T-helper 2 cell treated with Interferon-gamma antibody and Interleukin-4, amounts not matched to agents 100 ng/mL and 5 ng/mL, for 36 hours (primary cell): ENCODE measurements at regions not wholly inside any gene's neighbourhood (a gene's known extent, or its start where the extent isn't known, plus 50 kb on each side); places are given as distances from the start of the nearest gene placed in this dataset.
"Not testable (repeated sequence)": the region's sequence is repeated elsewhere in the genome, so short reads cannot be mapped to it uniquely, and the experiment has no call there.

Source experiments
- intact Hi-C: fragments of 100-400 bp; cut with micrococcal nuclease; formaldehyde crosslinking; loops from one replicate; pipeline ENCODE4 v1.15.1; 2023

DNA sequence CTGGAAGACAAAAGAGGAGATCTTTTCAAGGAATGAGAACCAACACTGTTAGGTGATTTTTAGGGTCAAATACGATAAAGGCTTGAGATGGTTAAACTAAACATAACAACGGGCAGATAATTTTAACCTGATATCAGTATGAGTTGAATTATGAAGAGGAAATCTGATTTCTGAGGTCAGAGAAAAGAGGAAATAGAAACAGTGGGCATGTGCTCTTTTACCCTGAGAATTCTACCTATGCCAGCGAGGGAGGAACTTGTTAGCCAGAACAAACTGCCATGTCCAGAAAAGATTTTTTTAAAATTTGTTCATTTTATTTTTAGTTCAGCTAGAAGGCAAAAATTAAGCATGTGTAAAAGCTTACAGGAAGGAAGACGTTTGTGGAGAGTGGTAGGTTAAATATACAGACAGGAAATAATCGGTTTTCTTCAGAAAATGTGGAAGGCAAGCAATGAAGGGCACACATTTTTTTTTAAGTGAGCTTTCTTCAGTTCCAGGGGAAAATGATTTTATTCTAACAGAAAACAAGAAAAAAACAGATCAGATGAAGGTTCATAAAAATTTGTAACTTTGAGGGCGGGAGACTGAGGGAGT, 1745.3 kb downstream of the MRPL39 start:
- intact Hi-C loops = no loop called here

DNA sequence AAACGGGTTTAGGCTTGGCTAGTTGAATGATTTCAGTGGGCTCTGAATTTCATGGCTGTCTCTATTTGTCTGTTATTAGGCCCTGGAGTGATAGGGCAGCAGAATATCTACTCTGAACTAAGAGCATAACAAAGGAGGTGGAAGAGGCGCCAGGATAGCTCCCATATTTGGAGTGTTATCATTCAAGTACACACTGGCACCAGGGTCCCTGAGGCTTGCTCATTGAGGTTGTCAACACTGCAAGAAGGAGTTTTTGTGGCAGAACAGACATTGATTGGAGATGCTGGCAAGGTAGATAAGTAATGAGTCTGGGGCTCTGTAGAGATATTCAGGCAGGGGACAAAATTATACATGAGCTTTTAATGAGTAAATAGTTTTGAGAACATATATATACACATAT, 1748.4 kb downstream of the MRPL39 start:
- intact Hi-C loops = loop anchor here (10.0 kb wide), 1 partner anchor 656 kb away; no protein-coding TSS in a partner anchor

DNA sequence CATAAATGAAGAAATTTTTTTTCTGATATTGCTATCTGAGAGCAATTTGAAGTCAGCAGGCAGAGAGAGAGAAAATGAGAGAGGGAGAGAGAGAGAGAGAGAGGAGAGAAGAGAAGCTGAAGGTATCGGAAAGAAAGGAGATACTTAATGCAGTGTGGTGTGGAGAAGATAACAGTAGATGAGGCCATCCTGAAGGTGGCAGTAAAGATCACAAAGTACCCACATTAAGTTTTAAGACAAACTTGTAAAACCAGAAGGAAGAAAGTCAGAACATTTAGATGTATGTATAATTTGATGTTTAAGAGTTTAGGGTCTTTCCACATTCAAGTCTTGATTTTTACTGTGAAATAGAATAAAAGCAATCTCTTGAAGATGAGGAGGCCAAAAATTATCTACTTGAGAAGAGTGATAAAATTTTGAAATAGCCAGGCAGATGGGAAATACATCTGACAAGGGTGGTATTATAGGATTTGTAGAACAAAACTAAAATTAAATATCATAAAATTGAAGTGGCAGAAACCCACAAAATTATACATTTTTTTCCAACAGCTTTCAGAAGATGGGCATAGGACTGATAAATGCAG, 1753.4 kb downstream of the MRPL39 start:
- intact Hi-C loops = loop anchor here (1.0 to 10.0 kb wide), 4 partner anchors 114 to 1533 kb away; no protein-coding TSS in a partner anchor

DNA sequence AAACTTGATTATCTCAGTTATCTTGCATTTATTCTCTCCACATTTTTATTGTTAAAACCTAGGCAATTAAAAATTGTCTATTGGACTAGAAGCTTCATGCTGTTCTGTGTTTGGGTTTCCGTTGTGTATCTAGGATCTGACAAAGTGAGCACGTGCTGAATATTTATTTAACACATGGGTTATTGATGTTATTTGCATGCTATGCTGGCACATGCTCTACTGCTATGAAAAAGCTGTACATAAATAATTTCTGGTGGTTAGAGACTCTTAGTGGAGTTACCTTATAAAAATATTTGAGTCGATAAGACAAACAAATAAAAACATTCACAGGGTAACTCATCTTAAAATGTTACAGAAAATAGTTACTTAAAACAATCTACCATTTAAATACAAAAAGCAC, 1769.7 kb downstream of the MRPL39 start:
- intact Hi-C loops = no loop called here

DNA sequence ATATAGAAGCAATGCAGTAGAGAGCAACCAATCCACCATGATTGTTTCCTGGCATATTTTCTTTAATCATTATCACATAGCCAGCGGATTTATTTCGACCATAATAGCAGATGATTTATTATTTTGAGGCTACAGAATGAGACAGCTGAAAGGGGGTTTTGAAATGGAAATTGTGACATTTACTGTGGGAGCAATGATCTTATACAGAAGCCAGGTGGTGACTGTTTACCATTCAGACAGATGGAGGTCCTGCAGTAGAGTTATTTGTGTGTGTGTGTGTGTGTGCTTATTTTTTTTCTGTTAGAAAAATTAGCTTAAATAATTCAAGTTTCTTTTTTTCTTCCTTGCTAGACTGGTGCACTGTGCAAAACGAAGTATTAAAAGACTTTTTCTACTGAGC, 1784.5 kb downstream of the MRPL39 start:
- intact Hi-C loops = no loop called here

DNA sequence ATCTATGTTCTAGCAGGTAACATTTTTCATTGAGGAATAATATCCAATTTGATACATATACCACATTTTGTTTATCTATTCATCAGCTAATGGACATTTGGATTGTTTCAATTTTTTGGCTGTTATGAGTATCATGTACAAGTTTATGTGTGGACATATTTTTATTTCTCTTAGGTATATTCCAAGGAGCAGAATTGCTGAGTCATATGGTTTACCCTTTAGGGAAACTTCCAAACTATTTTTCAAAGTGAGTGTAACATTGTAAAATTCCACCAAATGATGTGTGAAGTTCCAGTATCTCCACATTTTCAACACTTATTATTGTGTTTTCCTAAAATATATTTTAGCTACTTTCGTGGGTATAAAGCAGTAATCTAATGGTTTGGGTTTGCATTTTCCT, 1789.9 kb downstream of the MRPL39 start:
- intact Hi-C loops = no loop called here

DNA sequence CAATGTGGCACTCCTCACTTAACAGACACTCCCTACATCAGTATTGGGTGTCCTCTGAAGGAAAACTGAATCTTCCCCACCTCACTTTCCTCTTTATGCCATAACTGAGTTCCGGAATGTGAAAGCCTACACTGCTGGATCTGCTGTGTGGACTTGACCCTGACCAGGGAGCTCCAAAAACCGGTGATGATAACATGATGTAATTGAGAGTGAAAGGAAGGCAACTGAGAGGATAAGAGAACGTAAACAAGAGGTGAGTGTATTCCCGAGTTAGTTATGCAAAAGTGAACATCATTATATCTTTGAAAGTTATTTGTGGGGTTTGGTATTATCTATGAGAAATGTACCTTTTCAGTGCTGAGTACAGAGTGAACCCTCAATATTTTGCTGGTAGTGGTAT, 1794.8 kb downstream of the MRPL39 start:
- intact Hi-C loops = no loop called here

DNA sequence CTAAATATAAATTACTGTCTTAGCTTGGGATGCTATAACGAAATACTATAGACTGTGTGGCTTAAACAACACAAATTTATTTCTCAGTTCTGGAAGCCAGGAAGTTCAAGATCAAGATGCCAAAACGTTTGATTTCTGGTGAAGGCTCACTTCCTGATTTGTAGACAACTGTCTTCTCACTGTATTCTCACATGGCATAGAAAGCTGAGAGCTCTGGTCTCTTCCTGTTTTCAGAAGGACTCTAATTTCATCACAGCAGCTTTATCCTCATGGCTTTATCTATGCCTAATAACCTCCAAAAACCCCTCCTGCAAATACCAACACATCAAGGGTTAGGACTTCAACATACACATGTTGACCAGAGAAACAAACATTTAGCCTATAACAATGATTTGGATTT, 1795.5 kb downstream of the MRPL39 start:
- intact Hi-C loops = no loop called here

DNA sequence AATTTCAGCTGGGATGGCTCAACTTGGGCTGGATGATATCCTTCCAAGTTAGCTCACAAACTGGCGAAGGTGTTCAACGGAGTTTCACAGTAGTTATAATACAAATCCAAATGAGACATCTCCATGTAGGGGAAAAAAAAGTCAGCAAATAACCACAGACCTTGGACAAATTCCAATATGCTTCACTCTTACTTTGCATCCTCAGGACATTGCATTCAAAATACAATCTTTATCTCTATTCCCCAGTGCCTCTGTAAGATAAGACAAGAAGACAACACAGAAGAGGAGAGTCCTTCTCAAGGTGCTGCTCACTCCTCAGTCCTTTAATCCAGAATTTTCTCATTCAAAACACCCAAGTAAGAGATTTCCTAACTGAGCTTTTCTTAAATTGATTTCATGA, 1797.7 kb downstream of the MRPL39 start:
- intact Hi-C loops = no loop called here

DNA sequence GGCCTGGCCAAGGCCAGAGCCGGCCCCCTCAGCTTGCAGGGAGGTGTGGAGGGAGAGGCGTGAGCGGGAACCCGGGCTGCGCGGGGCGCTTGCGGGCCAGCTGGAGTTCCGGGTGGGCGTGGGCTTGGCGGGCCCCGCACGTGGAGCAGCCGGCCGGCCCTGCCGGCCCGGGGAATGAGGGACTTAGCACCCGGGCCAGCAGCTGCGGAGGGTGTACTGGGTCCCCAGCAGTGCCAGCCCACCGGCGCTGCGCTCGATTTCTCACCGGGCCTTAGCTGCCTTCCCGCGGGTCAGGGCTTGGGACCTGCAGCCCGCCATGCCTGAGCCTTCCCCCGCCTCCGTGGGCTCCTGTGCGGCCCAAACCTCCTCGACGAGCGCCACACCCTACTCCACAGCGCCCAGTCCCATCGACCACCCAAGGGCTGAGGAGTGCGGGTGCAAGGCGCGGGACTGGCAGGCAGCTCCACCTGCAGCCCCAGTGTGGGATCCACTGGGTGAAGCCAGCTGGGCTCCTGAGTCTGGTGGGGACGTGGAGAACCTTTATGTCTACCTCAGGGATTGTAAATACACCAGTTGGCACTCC, 1800.2 kb downstream of the MRPL39 start:
- intact Hi-C loops = not testable (repeated sequence)

DNA sequence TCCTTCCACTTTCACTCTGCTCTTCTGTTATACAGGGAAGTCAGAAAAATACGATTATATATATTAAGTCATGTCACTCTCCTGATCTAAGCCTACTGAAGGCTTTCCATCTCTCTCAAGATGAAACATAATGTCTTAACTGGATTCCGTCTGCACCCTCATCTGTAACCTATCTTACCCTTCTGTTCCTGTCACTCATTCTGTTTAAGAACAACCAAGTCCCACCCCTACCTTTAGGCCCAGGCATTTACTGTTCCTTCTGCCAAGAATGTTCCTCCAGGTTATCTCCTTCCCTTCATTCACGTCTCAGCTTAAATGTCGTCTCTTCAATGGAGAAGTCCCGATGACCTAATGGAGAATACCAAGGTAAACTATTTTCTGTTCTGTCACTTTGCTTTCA, 1802.4 kb downstream of the MRPL39 start:
- intact Hi-C loops = no loop called here

DNA sequence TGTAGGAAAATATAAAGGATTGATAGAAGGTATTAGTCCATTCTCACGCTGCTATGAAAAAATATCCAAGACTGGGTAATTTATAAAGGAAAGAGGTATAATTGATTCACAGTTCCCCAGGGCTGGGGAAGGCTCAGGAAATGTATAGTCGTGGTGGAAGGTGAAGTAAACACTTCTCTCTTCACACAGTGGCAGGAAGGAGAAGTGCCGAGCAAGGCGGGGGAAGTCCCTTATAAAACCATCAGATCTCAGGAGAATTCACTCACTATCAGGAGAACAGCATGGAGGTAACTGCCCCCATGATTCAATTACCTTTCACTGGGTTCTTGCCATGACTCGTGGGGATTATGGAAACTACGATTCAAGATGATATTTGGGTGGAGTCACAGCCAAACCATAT, 1806.0 kb downstream of the MRPL39 start:
- intact Hi-C loops = no loop called here

DNA sequence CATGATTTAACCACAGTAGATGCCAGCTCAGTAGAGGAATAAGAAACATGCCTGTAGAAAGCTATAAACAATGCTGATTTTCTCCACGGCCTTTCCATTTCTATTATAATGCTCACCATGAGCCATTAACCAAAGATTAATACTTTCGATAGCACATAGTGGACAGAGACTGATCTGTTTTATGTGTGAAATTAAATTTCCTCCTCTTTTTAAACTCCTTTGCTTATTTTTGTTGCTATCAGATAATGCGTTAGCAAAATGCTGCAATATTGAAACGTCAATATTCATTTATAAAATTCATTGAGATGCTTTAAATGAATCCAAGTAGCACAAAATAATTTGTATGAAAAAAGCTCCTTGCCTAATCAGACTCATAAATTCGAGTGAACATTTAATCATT, 1807.9 kb downstream of the MRPL39 start:
- intact Hi-C loops = no loop called here

DNA sequence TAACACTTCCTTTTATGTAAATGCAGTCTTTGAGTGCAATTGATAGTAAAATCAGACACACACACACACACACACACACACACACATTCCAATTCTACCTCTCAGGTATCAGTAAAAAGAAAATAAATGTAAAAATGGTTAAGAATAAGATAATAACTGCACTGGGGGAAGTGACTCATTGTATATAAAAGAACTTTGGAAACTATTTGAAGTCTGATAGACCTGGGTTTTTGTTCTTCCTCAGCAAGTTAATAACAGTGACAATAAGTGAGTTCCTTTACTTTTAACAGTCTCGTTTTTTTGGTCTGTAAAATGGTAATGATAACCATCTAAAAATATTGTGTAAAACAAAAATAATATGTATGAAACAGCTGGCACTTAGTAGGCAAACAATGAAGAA, 1815.0 kb downstream of the MRPL39 start:
- intact Hi-C loops = no loop called here

DNA sequence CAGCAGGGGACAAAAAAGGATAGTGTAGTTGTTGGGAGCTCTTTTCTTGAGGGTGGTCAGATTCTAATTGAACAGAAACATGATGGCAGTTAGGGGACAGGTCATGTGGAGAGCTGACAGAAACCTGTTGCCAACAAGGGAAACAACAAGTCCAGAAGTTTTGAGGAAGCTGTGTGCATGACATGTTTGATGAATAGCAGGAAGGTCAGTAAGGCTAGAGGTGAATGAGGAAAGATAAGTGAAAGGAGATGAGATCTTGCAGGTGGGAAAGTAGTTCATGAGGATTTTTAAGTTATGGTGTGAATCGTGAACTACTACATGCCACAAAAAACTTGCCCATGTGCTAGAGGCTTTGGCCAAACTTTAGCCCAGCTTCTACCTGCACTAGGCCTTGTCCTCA, 1817.4 kb downstream of the MRPL39 start:
- intact Hi-C loops = no loop called here

DNA sequence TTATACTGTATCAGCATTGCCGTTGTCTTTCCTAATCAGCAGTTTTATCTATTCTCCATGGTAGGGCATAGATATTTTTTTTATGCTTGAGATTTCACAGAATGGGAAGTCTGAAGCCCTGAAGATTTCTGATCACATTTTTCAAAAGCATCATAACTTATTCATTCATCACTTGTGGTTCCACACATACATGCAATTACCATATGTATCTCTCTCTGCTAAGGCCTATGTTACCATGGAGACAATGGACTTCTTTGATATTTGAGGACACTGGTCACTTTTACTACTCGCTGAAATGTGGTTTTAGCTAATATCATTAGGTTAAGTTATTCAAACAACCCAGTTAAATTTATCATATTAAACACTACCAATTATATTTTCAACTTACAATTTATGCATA, 1827.0 kb downstream of the MRPL39 start:
- intact Hi-C loops = no loop called here

DNA sequence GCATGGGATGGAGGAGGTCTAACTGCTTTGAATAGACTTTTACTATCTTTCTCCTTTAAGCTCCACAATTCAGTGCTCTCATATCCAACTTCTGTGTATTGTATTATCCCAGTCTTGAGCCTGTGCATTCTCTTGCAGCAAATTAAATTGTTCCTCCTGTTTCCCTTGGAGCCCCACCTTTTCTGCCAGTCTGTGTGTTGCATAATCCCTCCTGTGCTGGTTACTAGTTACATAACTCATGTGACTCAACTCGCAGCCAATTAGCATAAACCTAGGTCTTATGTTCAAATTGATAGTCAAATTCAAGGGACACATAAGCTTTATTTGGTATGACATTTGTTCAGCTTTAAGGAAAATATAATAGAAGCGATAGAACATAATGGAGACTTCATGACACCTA, 1863.5 kb downstream of the MRPL39 start:
- intact Hi-C loops = no loop called here

DNA sequence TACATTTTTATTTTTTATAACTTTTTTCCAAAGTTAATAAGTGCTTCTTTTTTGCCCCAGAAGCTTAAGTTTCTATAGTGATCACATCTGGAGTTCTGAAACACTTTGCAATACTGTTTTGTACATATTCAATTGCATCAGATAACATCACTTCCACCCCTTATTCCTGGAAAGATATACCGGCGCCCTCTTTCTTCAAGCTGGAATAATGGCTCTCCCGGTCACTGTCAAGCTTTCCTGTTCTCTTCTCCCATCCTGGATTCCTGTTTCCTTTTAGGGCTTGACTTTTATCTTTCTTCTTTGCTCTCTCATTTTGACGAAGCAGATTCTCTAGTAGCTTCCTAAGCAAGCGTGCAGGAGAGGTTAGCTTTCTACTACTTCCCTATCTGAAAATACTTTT, 1866.8 kb downstream of the MRPL39 start:
- intact Hi-C loops = no loop called here

DNA sequence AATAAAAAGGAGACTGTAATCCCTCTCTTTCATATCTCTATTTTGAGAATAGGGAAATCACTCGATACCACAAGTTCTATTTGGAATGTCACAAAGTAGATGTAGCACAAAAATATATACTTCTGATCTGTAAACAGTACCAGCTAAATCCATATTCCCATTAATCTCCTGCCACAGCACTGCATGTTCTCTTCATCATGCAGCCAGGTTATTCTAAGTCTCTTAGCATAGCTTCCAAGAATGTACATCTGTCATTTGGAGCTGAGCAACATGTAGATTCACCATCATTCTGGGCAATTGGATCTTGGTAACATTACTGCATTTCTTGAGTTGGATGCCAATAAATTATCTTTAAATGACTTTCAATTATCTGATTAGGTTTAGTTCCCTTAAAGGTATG, 1874.5 kb downstream of the MRPL39 start:
- intact Hi-C loops = no loop called here

DNA sequence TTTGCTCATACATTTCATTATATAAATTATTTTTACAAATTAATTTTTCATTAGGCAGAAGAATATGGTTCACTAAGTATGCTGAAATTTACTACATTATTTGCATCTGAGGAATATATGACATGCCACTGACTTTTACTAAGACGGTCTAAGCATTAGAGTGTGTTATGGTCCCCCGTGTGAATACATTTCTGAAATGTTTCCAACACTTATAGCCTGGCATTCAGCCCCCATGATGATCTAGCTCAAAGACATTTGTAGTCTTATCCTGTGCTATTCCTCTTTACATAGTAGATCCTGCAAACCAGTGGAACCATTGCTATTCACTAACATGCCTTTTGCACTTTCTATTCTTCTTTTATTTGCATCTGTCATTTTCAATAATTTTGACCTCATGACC, 1878.0 kb downstream of the MRPL39 start:
- intact Hi-C loops = no loop called here

DNA sequence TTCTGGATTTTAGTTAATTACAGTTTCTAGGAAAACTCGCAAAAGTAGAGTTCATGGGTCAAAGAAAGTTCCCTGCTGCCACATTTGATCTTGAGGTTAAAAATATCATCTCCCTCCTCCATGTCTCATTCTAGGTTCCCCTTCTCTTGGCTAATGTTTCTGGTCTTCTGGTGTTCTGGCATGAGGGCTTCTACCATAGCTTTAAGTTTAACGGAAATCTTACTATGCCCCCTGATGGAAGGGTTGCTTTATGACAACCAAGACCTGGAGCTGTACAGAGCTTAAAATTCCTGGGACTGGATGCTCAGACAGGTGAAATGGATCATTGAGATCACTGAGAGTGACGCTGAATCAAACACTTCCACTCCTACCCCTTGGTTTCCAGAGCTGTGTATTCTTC, 1881.7 kb downstream of the MRPL39 start:
- intact Hi-C loops = no loop called here

DNA sequence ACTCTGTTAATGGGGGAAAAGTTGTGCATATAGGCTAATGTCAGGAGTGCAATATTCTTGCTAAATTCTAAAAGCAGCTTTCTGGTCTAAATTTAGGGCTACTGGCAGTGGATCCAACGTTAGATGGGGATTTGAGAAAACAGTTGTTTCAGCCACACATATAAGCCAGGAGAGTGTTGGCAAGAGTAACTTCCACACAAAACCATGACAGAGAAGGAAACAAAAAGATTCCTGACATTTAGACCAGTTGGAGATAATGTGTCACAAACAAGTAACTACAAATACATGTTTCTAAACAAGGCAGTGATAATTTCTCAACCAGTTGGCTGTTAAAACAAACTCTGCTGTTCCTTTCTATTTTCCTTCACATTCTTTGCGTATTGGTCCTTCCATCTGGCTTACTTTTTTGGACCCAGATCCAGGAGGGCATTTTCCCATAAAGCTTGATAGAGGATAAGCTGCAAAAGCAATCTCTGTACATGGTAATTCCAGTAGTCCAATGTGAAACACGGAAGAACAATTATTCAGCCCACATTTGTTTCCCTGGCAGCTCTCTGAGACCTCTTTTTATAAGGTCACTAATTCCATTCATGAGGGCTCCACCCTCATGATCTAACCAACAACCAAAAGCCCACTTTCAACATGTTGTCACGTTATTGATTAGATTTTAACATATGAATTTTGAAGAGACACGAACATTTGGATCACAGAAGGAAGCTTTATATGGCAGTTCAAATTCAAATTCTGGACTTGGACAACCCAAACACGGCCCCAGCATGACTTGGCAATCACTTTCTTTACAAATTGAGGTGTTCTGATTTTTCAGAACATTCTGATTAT, 1888.6 kb downstream of the MRPL39 start:
- intact Hi-C loops = no loop called here
